ENCODE measurements at regions not wholly inside any gene's neighbourhood (a gene's known extent, or its start where the extent isn't known, plus 50 kb on each side); places are given as distances from the start of the nearest gene placed in this dataset.

GRCh38 chr4:149065753-149066152 is 623.5 kb upstream of the NR3C2 start:
- H3K27ac ChIP-seq: no peak overlapping the region
- intact Hi-C loops (cut with DNase I): no loop called here
- DNase-seq: no peak
- TF ChIP-seq POLR2A (IDR thresholded peaks at IDR 0.05) (no peak), CTCF (IDR thresholded peaks at IDR 0.05) (no peak)
- H3K36me3 ChIP-seq (replicated peaks in 1 of 2): no peaks in the 10 kb centered on the region
- H3K4me3 ChIP-seq: no peak overlapping the region
- 85 to 100% (median 97%) methylated on average over 1 of the region's 1 CpG for WGBS, 4 donors
- H3K9me3 ChIP-seq (replicated peaks in 1 of 3): no peaks in the 10 kb centered on the region
- H3K27me3 ChIP-seq: no peaks in the 10 kb centered on the region
- no peaks in the 10 kb centered on the region for H3K4me1 ChIP-seq (replicated peaks in 1 of 2)

DNA sequence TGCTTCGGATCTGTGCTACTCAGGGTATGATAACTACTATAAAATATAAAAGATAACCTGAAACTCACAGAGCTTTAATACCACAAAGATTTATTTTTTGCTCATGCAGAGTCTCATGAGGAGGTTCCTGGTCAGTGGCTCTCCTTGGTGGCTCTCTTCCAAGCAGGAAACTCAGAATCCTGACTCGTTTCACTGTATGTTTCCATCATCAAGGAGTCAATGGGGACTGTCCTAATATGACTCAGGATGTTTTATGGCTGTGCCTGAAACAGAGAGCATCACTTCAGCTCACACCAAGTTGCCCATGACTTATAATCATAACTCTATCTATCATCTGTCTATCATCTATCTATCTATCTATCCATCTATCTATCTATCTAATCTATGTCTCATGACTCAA is 620.8 kb upstream of the NR3C2 start:
- 52 to 70% (median 59%) methylated on average over 2 of the region's 2 CpGs for WGBS, 4 donors
- TF ChIP-seq CTCF (IDR thresholded peaks at IDR 0.05): no peak
- no peak for TF ChIP-seq POLR2A (IDR thresholded peaks at IDR 0.05)
- no peaks in the 10 kb centered on the region for H3K36me3 ChIP-seq (replicated peaks in 1 of 2)
- no peak overlapping the region for H3K4me3 ChIP-seq
- DNase-seq: no peak
- H3K9me3 ChIP-seq (replicated peaks in 1 of 3): no peaks in the 10 kb centered on the region
- H3K4me1 ChIP-seq (replicated peaks in 1 of 2): no peaks in the 10 kb centered on the region
- H3K27me3 ChIP-seq: no peaks in the 10 kb centered on the region
- no peak overlapping the region for H3K27ac ChIP-seq
- intact Hi-C loops (cut with DNase I): no loop called here

DNA sequence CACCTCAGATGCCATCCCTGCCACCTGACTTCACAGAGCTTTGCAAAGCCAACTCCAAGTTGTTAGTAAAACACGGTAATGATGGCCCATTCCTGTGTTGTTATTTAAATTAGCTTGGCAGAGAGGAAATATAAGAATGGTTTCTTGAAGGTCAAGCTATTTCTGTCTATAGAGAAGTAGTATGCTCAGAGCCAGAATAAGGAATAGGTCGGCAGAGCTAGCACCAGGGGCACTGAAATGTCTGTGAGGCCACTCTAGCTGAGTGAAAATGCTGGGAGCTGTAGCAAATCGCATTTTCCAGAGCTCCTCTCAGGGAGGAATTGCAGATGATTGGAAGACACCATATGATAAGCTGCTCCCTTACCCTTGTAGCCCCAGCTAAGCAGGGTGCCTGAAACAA is 615.4 kb upstream of the NR3C2 start:
- Histone ChIP-seq H3K27me3 (no peaks in the 10 kb centered on the region), H3K4me3 (no peak overlapping the region), H3K27ac (no peak overlapping the region), H3K9me3 (replicated peaks in 1 of 3) (no peaks in the 10 kb centered on the region), H3K4me1 (replicated peaks in 1 of 2) (no peaks in the 10 kb centered on the region), H3K36me3 (replicated peaks in 1 of 2) (no peaks in the 10 kb centered on the region)
- WGBS, 4 donors: 32 to 59% (median 54%) methylated on average over 3 of the region's 3 CpGs
- TF ChIP-seq CTCF (IDR thresholded peaks at IDR 0.05) (no peak), POLR2A (IDR thresholded peaks at IDR 0.05) (no peak)
- DNase-seq: no peak
- intact Hi-C loops (cut with DNase I): no loop called here

- Histone ChIP-seq H3K9me3 (replicated peaks in 1 of 3) (no peaks in the 10 kb centered on the region), H3K27me3 (no peaks in the 10 kb centered on the region), H3K4me3 (no peak overlapping the region), H3K27ac (no peak overlapping the region), H3K4me1 (replicated peaks in 1 of 2) (no peaks in the 10 kb centered on the region), H3K36me3 (replicated peaks in 1 of 2) (no peaks in the 10 kb centered on the region)
- intact Hi-C loops (cut with DNase I): no loop called here
- DNase-seq: no peak
- 46 to 53% (median 51%) methylated on average over 2 of the region's 2 CpGs for WGBS, 4 donors
- TF ChIP-seq POLR2A (IDR thresholded peaks at IDR 0.05) (no peak), CTCF (IDR thresholded peaks at IDR 0.05) (no peak)
Observed at GRCh38 chr4:149056615-149057014, 614.4 kb upstream of the NR3C2 start.
